Ishikawa (cell line): ENCODE measurements at regions not wholly inside any gene's neighbourhood (a gene's known extent, or its start where the extent isn't known, plus 50 kb on each side); places are given as distances from the start of the nearest gene placed in this dataset.

Experiments used
- EGR1 ChIP-seq: IDR thresholded peaks from 2 replicates; pipeline ENCODE4 v1.6.1; 2012
- MAX ChIP-seq: IDR thresholded peaks from 2 replicates; pipeline ENCODE4 v1.6.1; 2012
- RAD21 ChIP-seq: IDR thresholded peaks from 2 replicates; pipeline ENCODE4 v1.6.1; 2012; ENCODE audit warnings: low read depth
- REST ChIP-seq: IDR thresholded peaks from 2 replicates; pipeline ENCODE4 v1.6.1; 2012; ENCODE audit warnings: low read depth, mild to moderate bottlenecking
- TAF1 ChIP-seq: IDR thresholded peaks from 2 replicates; pipeline ENCODE4 v1.6.1; 2012; ENCODE audit warnings: low read depth, mild to moderate bottlenecking
- TCF12 ChIP-seq: IDR thresholded peaks from 2 replicates; pipeline ENCODE4 v1.6.1; 2012; ENCODE audit warnings: low read depth
- YY1 ChIP-seq: IDR thresholded peaks from 2 replicates; pipeline ENCODE4 v1.6.1; 2012; ENCODE audit warnings: low read depth

- TF ChIP-seq RAD21 (no peak), YY1 (no peak), MAX (no peak), TCF12 (no peak), TAF1 (no peak), REST (no peak), EGR1 (no peak)
Observed at GRCh38 chr2:144011098-144011497, 508.8 kb downstream of the ZEB2 start.
